H1 (cell line): ENCODE measurements at regions not wholly inside any gene's neighbourhood (a gene's known extent, or its start where the extent isn't known, plus 50 kb on each side); places are given as distances from the start of the nearest gene placed in this dataset.

ENCODE experiments used
- POLR2AphosphoS5 ChIP-seq: IDR thresholded peaks from 2 replicates; pipeline ENCODE4 v1.6.1; 2011; ENCODE audit warnings: low read depth, low read length
- SP1 ChIP-seq: IDR thresholded peaks from 2 replicates; pipeline ENCODE4 v1.6.1; 2011; ENCODE audit warnings: low read depth, low read length

GRCh38 chr13:85441975-85442374 lies 357.2 kb downstream of the SLITRK6 start:
- TF ChIP-seq SP1, result no peak
- no peak for TF ChIP-seq POLR2AphosphoS5
